ENCODE measurements at regions not wholly inside any gene's neighbourhood (a gene's known extent, or its start where the extent isn't known, plus 50 kb on each side); places are given as distances from the start of the nearest gene placed in this dataset.

DNA sequence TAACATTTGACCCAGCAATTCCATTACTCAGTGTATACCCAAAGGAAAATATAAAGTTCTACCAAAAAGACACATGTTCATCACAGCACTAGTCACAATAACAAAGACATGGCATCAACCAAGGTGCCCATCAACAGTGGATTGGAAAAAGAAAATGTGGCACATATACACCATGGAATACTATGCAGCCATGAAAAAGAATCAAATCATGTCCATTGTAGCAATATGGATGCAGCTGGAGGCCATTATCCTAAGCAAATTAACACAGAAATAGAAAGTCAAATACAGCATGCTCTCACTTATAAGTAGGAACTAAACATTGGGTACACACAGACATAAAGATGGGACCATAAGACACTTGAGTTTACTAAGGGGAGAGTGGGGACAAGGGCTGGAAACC, 441.9 kb upstream of the ID4 start:
- no peaks in the 10 kb centered on the region for H3K79me1 ChIP-seq (ENCODE audit: low read depth, low read length)
- H3K27ac ChIP-seq (ENCODE audit: low read depth, low read length) = no peak overlapping the region
- no peak overlapping the region for H2AFZ ChIP-seq (ENCODE audit: low read length)
- H3K56ac ChIP-seq (replicated peaks; ENCODE audit: insufficient read length, low read depth, low read length) = no peak overlapping the region
- no peak overlapping the region for H2BK15ac ChIP-seq (ENCODE audit: low read length)
- no peak overlapping the region for H2BK12ac ChIP-seq (ENCODE audit: low read depth, low read length)
- no peak overlapping the region for H3K4me3 ChIP-seq (ENCODE audit: extremely low read depth in 1 of 4, insufficient read depth in 2 of 4, low read depth in 3 of 4, low read length in 4 of 4)
- no peak overlapping the region for H3K4me2 ChIP-seq (ENCODE audit: insufficient read depth in 1 of 2, low read depth in 2 of 2, low read length in 2 of 2)
- no peak overlapping the region for H4K91ac ChIP-seq (replicated peaks; ENCODE audit: insufficient read length, low read length)
- H3K14ac ChIP-seq (ENCODE audit: insufficient read length) = no peak overlapping the region
- POLR2A ChIA-PET (ENCODE audit: partially characterized antibody) = no interaction called here
- no peaks in the 10 kb centered on the region for H3K79me2 ChIP-seq (ENCODE audit: control insufficient read depth in 1 of 2, insufficient read depth in 2 of 2, low read length in 2 of 2)
- H2BK20ac ChIP-seq (ENCODE audit: low read length) = no peak overlapping the region
- H4K20me1 ChIP-seq (replicated peaks in 1 of 2; ENCODE audit: control insufficient read depth in 1 of 2, insufficient read depth in 2 of 2, low read length in 2 of 2) = no peaks in the 10 kb centered on the region
- H3K4ac ChIP-seq (replicated peaks; ENCODE audit: insufficient read length, low read depth, low read length) = no peak overlapping the region
- no peak overlapping the region for H2AK5ac ChIP-seq (ENCODE audit: low read depth, low read length)
- no peaks in the 10 kb centered on the region for H3K36me3 ChIP-seq (ENCODE audit: control insufficient read depth in 2 of 4, insufficient read depth in 4 of 4, low read length in 3 of 4)
- no peak overlapping the region for H3K18ac ChIP-seq (ENCODE audit: extremely low read depth, low read length)
- no peak overlapping the region for H2BK120ac ChIP-seq (replicated peaks; ENCODE audit: low read depth, low read length)
- no peaks in the 10 kb centered on the region for H3K27me3 ChIP-seq (replicated peaks in 1 of 4; ENCODE audit: control insufficient read depth in 3 of 4, extremely low read depth in 1 of 4, insufficient read depth in 3 of 4, low read length in 3 of 4)
- DNase-seq (ENCODE audit: low read depth in 1 of 2, low spot score in 2 of 2) (no peak), FAIRE-seq (no peak)
- H4K8ac ChIP-seq (ENCODE audit: extremely low read depth, insufficient read depth, low read length) = no peak overlapping the region
- CTCF ChIA-PET (ENCODE audit: partially characterized antibody) = interaction anchor here (1.1 kb wide), 1 partner anchor 8 kb away, joined by 4 read pairs; no protein-coding TSS in a partner anchor
- H2BK5ac ChIP-seq (ENCODE audit: low read depth, low read length) = no peak overlapping the region
- no peak overlapping the region for H3K23ac ChIP-seq (ENCODE audit: insufficient read length)
- H4K5ac ChIP-seq (ENCODE audit: insufficient read length, low read depth, low read length) = no peak overlapping the region
- no peaks in the 10 kb centered on the region for H3K9me3 ChIP-seq (ENCODE audit: insufficient read depth in 2 of 2, low read depth in 1 of 2, low read length in 1 of 2)
- H3K23me2 ChIP-seq (ENCODE audit: low read depth, low read length) = no peaks in the 10 kb centered on the region
- H3K9ac ChIP-seq (replicated peaks in 1 of 4; ENCODE audit: extremely low read depth in 1 of 4, low read depth in 3 of 4, low read length in 3 of 4) = no peak overlapping the region
- no peaks in the 10 kb centered on the region for H3K4me1 ChIP-seq (replicated peaks in 1 of 4; ENCODE audit: control insufficient read depth in 3 of 4, insufficient read depth in 4 of 4, low read length in 3 of 4)
- TF ChIP-seq KDM1A (IDR thresholded peaks at IDR 0.05; ENCODE audit: borderline replicate concordance, low read length) (no peak), GTF2F1 (IDR thresholded peaks at IDR 0.05; ENCODE audit: borderline replicate concordance, low read depth, low read length) (no peak), SIX5 (IDR thresholded peaks at IDR 0.05; ENCODE audit: low read depth, low read length) (no peak), EZH2 (IDR thresholded peaks at IDR 0.05; ENCODE audit: low read depth, low read length, severe bottlenecking) (no peak), TCF12 (IDR thresholded peaks at IDR 0.05; ENCODE audit: low read depth, low read length) (no peak), POLR2AphosphoS5 (IDR thresholded peaks at IDR 0.05; ENCODE audit: low read depth, low read length) (no peak), HDAC2 (IDR thresholded peaks at IDR 0.05; ENCODE audit: borderline replicate concordance in 1 of 2, low read depth in 2 of 2, low read length in 2 of 2) (no peak), CEBPB (IDR thresholded peaks at IDR 0.05; ENCODE audit: low read depth, low read length) (no peak), CBX8 (IDR thresholded peaks at IDR 0.05; ENCODE audit: borderline replicate concordance, low read depth, low read length) (no peak), EGR1 (IDR thresholded peaks at IDR 0.05; ENCODE audit: borderline replicate concordance, low read depth, low read length) (no peak), SRF (IDR thresholded peaks at IDR 0.05; ENCODE audit: low read depth, low read length) (no peak), PHF8 (conservative IDR thresholded peaks at IDR 0.05; ENCODE audit: low read depth, low read length) (no peak)
- TF ChIP-seq, protein P1, sequence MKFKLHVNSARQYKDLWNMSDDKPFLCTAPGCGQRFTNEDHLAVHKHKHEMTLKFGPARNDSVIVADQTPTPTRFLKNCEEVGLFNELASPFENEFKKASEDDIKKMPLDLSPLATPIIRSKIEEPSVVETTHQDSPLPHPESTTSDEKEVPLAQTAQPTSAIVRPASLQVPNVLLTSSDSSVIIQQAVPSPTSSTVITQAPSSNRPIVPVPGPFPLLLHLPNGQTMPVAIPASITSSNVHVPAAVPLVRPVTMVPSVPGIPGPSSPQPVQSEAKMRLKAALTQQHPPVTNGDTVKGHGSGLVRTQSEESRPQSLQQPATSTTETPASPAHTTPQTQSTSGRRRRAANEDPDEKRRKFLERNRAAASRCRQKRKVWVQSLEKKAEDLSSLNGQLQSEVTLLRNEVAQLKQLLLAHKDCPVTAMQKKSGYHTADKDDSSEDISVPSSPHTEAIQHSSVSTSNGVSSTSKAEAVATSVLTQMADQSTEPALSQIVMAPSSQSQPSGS (IDR thresholded peaks at IDR 0.05; ENCODE audit: low read length) = no peak

Data from H1 (cell line).